NCI-H526 (cell line): ENCODE measurements at regions not wholly inside any gene's neighbourhood (a gene's known extent, or its start where the extent isn't known, plus 50 kb on each side); places are given as distances from the start of the nearest gene placed in this dataset.

Experiments used
- DNase-seq, 2 experiments: peaks; one replicate each; lab custom pipeline; 2025; lab: John Stamatoyannopoulos, UW

GRCh38 chr2:71812736-71813135 is 334.9 kb downstream of the CYP26B1 start:
- DNase-seq, result no peak

GRCh38 chr2:71811726-71812125 is 335.9 kb downstream of the CYP26B1 start:
- DNase-seq, result no peak

GRCh38 chr2:71811157-71811556 is 336.5 kb downstream of the CYP26B1 start:
- DNase-seq, result no peak

- no peak for DNase-seq
Measured at GRCh38 chr2:71807581-71808451, 339.8 kb downstream of the CYP26B1 start.

GRCh38 chr2:71806432-71806831 is 341.2 kb downstream of the CYP26B1 start:
- DNase-seq, result no peak

GRCh38 chr2:71804281-71804751 is 343.3 kb downstream of the CYP26B1 start:
- no peak for DNase-seq

- DNase-seq, result no peak
Measured at GRCh38 chr2:71803398-71803797, 344.3 kb downstream of the CYP26B1 start.

- DNase-seq, result no peak
Measured at GRCh38 chr2:71802556-71802955, 345.1 kb downstream of the CYP26B1 start.

GRCh38 chr2:71801969-71802368 is 345.7 kb downstream of the CYP26B1 start:
- peak in 1 of 2 experiments; percentile 58 for DNase-seq

GRCh38 chr2:71801556-71801955 is 346.1 kb downstream of the CYP26B1 start:
- no peak for DNase-seq

GRCh38 chr2:71800851-71801250 is 346.8 kb downstream of the CYP26B1 start:
- no peak for DNase-seq

- DNase-seq, result no peak
Measured at GRCh38 chr2:71800106-71800809, 346.9 kb downstream of the DYSF start.

GRCh38 chr2:71799013-71799575 is 345.7 kb downstream of the DYSF start:
- DNase-seq, result no peak

- DNase-seq, result peak in 1 of 2 experiments; percentile 46
Measured at GRCh38 chr2:71798266-71799012, 345.1 kb downstream of the DYSF start.

GRCh38 chr2:71797035-71797810 is 343.9 kb downstream of the DYSF start:
- DNase-seq, result no peak

GRCh38 chr2:71796174-71796593 is 342.8 kb downstream of the DYSF start:
- DNase-seq, result no peak

GRCh38 chr2:71795486-71795885 is 342.1 kb downstream of the DYSF start:
- no peak for DNase-seq

- DNase-seq, result no peak
Measured at GRCh38 chr2:71794611-71795010, 341.2 kb downstream of the DYSF start.

- DNase-seq, result no peak
Measured at GRCh38 chr2:71793926-71794325, 340.6 kb downstream of the DYSF start.

GRCh38 chr2:71792926-71793761 is 339.8 kb downstream of the DYSF start:
- DNase-seq, result peak; percentile 11 to 17
